NT2/D1 (cell line): ENCODE measurements at regions not wholly inside any gene's neighbourhood (a gene's known extent, or its start where the extent isn't known, plus 50 kb on each side); places are given as distances from the start of the nearest gene placed in this dataset.
"Not testable (repeated sequence)": the region's sequence is repeated elsewhere in the genome, so short reads cannot be mapped to it uniquely, and the experiment has no call there.

Experiments used
- DNase-seq: peaks from one replicate; pipeline ENCODE4 v3.0.0-alpha.2; 2011; ENCODE audit warnings: low read depth, low spot score
- H3K27me3 ChIP-seq: 2 replicates; pipeline ENCODE4 v1.6.0; 2011; ENCODE audit warnings: mild to moderate bottlenecking; ENCODE audit not compliant: insufficient read length, insufficient read depth
- H3K36me3 ChIP-seq: 2 replicates; pipeline ENCODE4 v1.6.1; 2011; ENCODE audit warnings: mild to moderate bottlenecking, low read length, mixed read lengths; ENCODE audit not compliant: insufficient read depth, insufficient read length
- H3K4me1 ChIP-seq: 2 replicates; pipeline ENCODE4 v1.5.1; 2011; ENCODE audit not compliant: insufficient read depth, insufficient read length
- H3K4me3 ChIP-seq: 2 replicates; pipeline ENCODE4 v1.5.1; 2011; ENCODE audit warnings: low read depth; ENCODE audit not compliant: insufficient read length
- H3K9ac ChIP-seq: 2 replicates; pipeline ENCODE4 v1.6.0; 2011; ENCODE audit warnings: low read depth; ENCODE audit not compliant: insufficient read length
- H3K9me3 ChIP-seq: 2 replicates; pipeline ENCODE4 v1.5.1; 2011; ENCODE audit warnings: mild to moderate bottlenecking, low read length; ENCODE audit not compliant: insufficient read depth
- SUZ12 ChIP-seq: IDR thresholded peaks from 2 replicates; pipeline ENCODE4 v1.6.1; 2011; ENCODE audit not compliant: insufficient read length, insufficient read depth; ENCODE audit errors: extremely low read depth
- YY1 ChIP-seq: IDR thresholded peaks from 2 replicates; pipeline ENCODE4 v1.6.1; 2011; ENCODE audit not compliant: insufficient read length, insufficient read depth
- ZNF274 ChIP-seq: IDR thresholded peaks from 2 replicates; pipeline ENCODE4 v1.6.1; 2011; ENCODE audit warnings: mild to moderate bottlenecking, low read depth, low read length

DNA sequence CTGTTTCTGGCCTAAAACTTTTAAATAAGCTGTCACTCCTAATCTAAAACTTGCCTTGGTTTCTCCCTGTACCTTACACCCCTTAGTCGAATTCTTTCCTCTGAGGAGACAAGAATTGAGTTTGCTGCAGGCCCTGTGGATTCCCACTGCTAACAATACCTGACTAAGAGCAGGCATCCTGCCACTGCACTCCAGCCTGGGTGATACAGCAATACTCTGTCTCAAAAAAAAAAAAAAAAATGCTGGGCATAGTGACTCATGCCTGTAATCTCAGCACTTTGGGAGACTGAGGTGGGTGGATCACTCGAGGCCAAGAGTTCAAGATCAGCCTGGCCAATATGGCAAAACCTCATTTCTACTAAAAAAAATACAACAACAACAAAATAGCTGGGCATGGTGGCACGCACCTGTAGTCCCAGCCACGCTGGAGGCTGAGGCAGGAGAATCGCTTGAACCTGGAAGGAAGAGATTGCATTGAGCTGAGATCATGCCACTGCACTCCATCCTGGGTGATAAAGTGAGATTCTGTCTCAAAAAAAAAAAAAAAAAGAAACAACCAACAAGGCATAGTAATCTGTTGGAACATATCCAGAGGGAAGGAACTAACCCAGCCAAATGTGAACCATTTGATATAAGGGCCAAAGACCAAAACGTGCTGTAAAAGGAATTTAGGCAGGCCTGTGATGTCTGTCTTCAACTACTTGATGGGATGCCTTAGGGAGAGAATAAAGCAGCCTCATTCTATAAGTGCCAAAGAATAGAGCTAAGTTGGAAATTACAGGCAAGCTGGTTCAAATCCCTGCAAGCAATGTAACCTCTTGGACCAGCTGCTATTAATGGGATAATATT lies 732.7 kb upstream of the AUTS2 start:
- H3K9ac ChIP-seq = no peak overlapping the region
- H3K9me3 ChIP-seq = no peaks in the 10 kb centered on the region; the same call in 1 of the 2 replicates
- no peaks in the 10 kb centered on the region for H3K36me3 ChIP-seq
- TF ChIP-seq SUZ12 (no peak), ZNF274 (no peak), YY1 (no peak)
- DNase-seq = no peak
- no peaks in the 10 kb centered on the region for H3K27me3 ChIP-seq
- no peak overlapping the region for H3K4me3 ChIP-seq
- no peaks in the 10 kb centered on the region for H3K4me1 ChIP-seq

DNA sequence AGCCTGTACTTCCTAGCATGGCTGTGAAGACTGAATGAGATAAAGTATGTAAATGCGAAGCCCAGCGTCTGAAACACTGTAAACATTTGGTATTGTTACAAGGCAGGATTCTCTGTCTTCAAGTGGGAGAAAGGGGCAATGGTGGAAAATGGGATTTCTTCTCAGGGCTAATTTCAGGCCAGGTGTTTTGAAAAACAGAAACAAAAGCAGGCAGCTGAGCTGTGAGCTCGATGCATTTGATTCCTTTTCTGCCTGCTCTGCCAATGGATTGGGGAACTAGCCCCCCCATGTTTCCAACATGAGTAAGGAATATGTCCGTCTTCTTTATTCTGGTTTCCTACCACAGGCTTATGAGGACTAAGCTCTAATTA lies 732.1 kb upstream of the AUTS2 start:
- TF ChIP-seq YY1 (no peak), SUZ12 (no peak), ZNF274 (no peak)
- H3K27me3 ChIP-seq = no peaks in the 10 kb centered on the region
- H3K4me3 ChIP-seq = no peak overlapping the region
- no peak for DNase-seq
- H3K9me3 ChIP-seq = no peaks in the 10 kb centered on the region; the same call in 1 of the 2 replicates
- H3K9ac ChIP-seq = no peak overlapping the region
- no peaks in the 10 kb centered on the region for H3K4me1 ChIP-seq
- H3K36me3 ChIP-seq = no peaks in the 10 kb centered on the region

DNA sequence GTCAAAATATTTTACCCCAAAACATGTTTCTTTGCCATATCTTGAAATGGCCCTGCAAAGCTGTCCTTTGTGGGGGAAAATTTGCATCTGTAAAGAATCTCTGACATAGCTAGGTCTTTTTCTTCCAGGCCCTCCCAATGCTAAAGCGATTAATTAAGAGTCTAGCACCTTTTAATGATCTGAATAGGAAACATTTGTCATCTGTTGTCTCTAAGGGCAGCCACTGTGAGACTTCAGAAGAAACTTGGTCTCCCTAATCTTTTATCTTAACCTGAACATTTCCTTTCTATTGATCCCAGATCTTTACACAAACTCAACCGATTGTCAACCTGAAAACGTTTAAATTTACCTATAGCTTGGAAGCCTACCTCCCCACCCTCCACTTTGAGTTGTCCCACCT lies 731.6 kb upstream of the AUTS2 start:
- not testable (repeated sequence) for H3K36me3 ChIP-seq, H3K4me1 ChIP-seq, H3K27me3 ChIP-seq, H3K4me3 ChIP-seq, H3K9ac ChIP-seq, H3K9me3 ChIP-seq
- peak; percentile 13 for DNase-seq

- Histone ChIP-seq H3K4me1 (peaks cover 3% of the 10 kb centered on the region), H3K36me3 (no peaks in the 10 kb centered on the region), H3K27me3 (no peaks in the 10 kb centered on the region), H3K4me3 (no peak overlapping the region), H3K9ac (no peak overlapping the region), H3K9me3 (no peaks in the 10 kb centered on the region; the same call in 1 of the 2 replicates)
- TF ChIP-seq SUZ12 = no peak
- TF ChIP-seq YY1 = no peak
- no peak for TF ChIP-seq ZNF274
- no peak for DNase-seq
Measured at GRCh38 chr7:68868978-68869377, 729.3 kb upstream of the AUTS2 start.

DNA sequence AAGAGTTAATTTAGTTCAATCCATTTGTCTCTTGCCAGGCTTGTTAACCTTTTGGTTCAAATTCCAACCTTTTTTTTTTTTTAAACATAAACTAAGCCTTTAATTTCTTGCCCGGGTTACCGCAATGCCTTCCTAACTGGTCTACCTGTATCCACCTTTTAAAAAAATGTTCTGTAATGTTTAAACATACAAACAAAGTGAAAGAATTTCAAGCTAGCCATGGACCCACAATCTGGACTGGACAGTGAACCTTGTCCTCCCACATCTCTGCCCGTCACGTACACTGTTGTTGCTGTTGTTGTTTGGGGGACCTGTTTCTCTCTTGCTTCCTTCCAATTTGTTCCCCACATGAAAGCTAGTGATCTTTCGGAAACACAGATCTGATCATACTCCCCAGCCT lies 724.7 kb upstream of the AUTS2 start:
- peaks cover 3% of the 10 kb centered on the region for H3K4me1 ChIP-seq
- no peaks in the 10 kb centered on the region for H3K36me3 ChIP-seq
- no peak overlapping the region for H3K9ac ChIP-seq
- H3K27me3 ChIP-seq = no peaks in the 10 kb centered on the region
- H3K9me3 ChIP-seq = no peaks in the 10 kb centered on the region
- H3K4me3 ChIP-seq = no peak overlapping the region
- DNase-seq = no peak
- no peak for TF ChIP-seq ZNF274
- TF ChIP-seq SUZ12 = no peak
- no peak for TF ChIP-seq YY1

DNA sequence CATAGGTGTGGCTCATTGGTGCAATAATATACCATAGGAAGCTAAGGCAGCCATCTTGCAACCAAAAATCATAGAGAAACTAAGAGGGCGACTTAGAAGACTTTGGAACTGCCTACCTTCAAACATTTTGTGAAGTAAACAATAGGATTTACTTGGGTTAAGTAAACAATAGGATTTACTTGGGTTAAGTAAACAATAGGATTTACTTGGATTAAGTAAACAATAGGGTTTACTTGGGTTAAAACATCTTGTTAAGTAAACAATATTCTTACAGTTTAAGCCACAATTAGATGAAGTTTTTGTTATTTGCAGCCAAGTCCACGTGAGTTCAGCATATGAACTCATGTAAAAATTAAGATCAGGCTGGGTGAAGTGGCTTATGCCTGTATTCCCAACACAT lies 722.4 kb upstream of the AUTS2 start:
- H3K9me3 ChIP-seq = no peaks in the 10 kb centered on the region
- TF ChIP-seq ZNF274 (no peak), YY1 (no peak), SUZ12 (no peak)
- no peak overlapping the region for H3K9ac ChIP-seq
- H3K36me3 ChIP-seq = no peaks in the 10 kb centered on the region
- DNase-seq = no peak
- H3K27me3 ChIP-seq = no peaks in the 10 kb centered on the region
- peaks cover 3% of the 10 kb centered on the region for H3K4me1 ChIP-seq
- H3K4me3 ChIP-seq = no peak overlapping the region

GRCh38 chr7:68887116-68887515 lies 711.2 kb upstream of the AUTS2 start:
- H3K9me3 ChIP-seq, H3K4me1 ChIP-seq, H3K4me3 ChIP-seq, H3K27me3 ChIP-seq, DNase-seq, H3K9ac ChIP-seq, H3K36me3 ChIP-seq: not testable (repeated sequence)

DNA sequence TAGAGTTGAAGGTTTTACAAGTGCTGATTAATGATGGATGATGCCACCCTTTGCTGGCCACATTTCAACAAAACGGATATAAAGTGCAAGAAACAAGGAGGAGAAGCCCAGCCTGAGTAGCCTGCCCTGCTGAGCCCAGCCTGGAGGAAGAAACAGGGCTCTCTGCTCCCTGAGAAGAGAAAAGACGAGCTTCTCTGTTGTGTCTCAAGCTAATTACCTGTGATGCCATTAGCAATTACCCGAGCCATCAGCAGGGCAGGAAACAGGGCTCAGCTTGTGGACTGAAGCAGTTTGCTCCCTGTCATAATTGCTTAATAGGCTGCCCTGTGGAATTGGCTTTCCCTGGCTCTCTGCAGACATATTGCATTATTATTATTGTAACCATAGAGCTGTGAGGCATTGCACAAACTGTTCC lies 709.3 kb upstream of the AUTS2 start:
- TF ChIP-seq YY1 = no peak
- no peak for TF ChIP-seq ZNF274
- TF ChIP-seq SUZ12 = no peak
- Histone ChIP-seq H3K9ac (no peak overlapping the region), H3K9me3 (no peaks in the 10 kb centered on the region), H3K4me3 (no peak overlapping the region), H3K36me3 (no peaks in the 10 kb centered on the region), H3K27me3 (no peaks in the 10 kb centered on the region), H3K4me1 (no peaks in the 10 kb centered on the region)
- DNase-seq = no peak
